Fibroblast of villous mesenchyme (primary cell): ENCODE measurements at regions not wholly inside any gene's neighbourhood (a gene's known extent, or its start where the extent isn't known, plus 50 kb on each side); places are given as distances from the start of the nearest gene placed in this dataset.

Experiments
- DNase-seq: peaks from one replicate; pipeline ENCODE4 v3.0.0-alpha.2; 2010; ENCODE audit warnings: low read depth
- H3K4me3 ChIP-seq: 2 replicates; pipeline ENCODE4 v1.5.1; 2011; ENCODE audit warnings: low read depth, mild to moderate bottlenecking, low read length
- CTCF ChIP-seq: IDR thresholded peaks from 2 replicates; pipeline ENCODE4 v1.5.1; 2012; ENCODE audit warnings: low read depth, mild to moderate bottlenecking, low read length; ENCODE audit not compliant: insufficient read depth

GRCh38 chr4:187157380-187157958 lies 433.8 kb upstream of the FAT1 start:
- no peak for TF ChIP-seq CTCF
- no peak for DNase-seq
- no peak overlapping the region for H3K4me3 ChIP-seq

- TF ChIP-seq CTCF: no peak
- no peak for DNase-seq
- no peak overlapping the region for H3K4me3 ChIP-seq
Measured at GRCh38 chr4:187158003-187158402, 434.3 kb upstream of the FAT1 start.

- no peak overlapping the region for H3K4me3 ChIP-seq
- no peak for DNase-seq
- no peak for TF ChIP-seq CTCF
Measured at GRCh38 chr4:187160486-187160885, 436.8 kb upstream of the FAT1 start.

GRCh38 chr4:187166886-187167512 lies 443.3 kb upstream of the FAT1 start:
- no peak overlapping the region for H3K4me3 ChIP-seq
- TF ChIP-seq CTCF: no peak
- DNase-seq: no peak

- no peak for TF ChIP-seq CTCF
- H3K4me3 ChIP-seq: no peak overlapping the region
- DNase-seq: no peak
Measured at GRCh38 chr4:187171706-187172339, 448.2 kb upstream of the FAT1 start.

- no peak overlapping the region for H3K4me3 ChIP-seq
- peak; percentile 12 for DNase-seq
- TF ChIP-seq CTCF: no peak
Measured at GRCh38 chr4:187172340-187172761, 448.7 kb upstream of the FAT1 start.
